Right ventricle myocardium inferior (tissue), 1 donor: ENCODE measurements at regions not wholly inside any gene's neighbourhood (a gene's known extent, or its start where the extent isn't known, plus 50 kb on each side); places are given as distances from the start of the nearest gene placed in this dataset.

ENCODE experiments used
- ATAC-seq: fragments of 200-7000 bp; cut with Tn5 transposase; one replicate; pipeline ENCODE4 v1.9.1; 2020; ENCODE audit warnings: mild to moderate bottlenecking, moderate library complexity
- DNase-seq: peaks from one replicate; pipeline ENCODE4 v3.0.0; 2021; ENCODE audit errors: missing footprints
- intact Hi-C: fragments of 100-400 bp; cut with DNase I; formaldehyde crosslinking; loops from one replicate; pipeline ENCODE4 v1.11.0; 2022
- donor health status: DM: no; HTN: yes; CAD: no; lungs with severe emphysema.

DNA sequence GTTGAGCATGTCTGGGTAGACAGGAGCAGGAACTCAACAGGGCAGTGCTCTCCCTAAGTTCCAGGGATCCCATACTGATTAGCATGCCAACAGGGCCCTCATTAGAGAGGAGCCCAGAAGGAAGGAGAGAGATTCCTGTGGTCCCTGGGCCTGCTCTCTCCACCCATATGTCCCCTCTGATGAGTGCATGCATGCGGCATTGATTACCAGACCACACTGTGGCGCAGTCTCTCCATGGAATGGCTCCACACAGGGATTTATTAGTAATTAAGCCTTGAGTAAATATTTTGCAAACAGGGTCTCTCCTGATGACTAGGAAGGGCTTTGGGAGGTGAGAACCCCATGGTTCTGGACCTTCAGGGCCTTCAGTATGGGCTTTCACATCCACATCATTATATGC, 60.0 kb upstream of the ST8SIA2 start:
- DNase-seq (no peak), ATAC-seq (no peak)
- intact Hi-C loops = no loop called here

DNA sequence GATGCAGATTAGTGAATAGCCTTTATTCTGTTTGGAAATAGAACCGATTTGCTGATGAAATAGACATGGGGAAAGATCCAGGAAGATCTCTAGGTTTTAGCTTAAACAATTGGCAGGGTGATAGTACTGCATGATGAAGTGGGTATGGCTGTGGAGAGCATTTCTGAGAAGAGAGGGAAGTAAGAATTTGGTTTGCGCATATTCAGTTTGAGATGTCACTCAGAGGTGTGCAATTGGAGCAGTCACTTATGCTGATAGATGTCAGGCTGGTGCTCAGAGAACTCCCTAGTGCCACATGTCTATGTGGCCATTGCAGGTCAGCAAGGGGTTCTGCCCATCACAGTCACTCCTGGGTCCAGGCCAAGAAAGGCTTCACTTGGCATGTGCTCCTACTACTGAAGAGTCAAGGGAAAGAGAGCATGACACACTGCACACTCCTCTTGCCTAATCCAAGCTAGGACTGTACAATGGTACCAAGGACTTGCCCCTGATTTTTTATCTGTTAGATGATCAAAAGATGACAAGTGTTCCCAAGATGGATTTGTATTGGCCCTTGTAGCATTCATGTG, 57.2 kb upstream of the ST8SIA2 start:
- intact Hi-C loops = no loop called here
- DNase-seq = no peak
- ATAC-seq = peak; percentile 16

DNA sequence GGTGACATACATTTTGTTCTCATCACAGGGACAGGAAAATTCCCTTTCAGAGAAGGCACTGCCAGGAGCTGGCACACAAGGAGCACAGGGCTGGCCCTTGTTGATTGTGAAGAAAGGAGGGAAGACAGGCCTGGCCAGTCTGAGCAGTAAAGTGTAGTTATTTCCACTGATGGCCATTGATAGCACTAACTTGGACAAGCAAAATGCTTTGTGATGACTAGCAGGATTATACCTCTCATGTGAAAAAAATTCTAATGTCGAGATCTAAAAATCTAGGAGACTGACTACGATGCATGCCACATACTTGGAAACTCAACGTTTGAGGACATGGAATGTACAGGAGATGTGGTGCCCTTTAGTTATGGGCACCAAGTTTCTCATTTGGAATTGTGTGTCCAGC, 54.3 kb upstream of the ST8SIA2 start:
- ATAC-seq = no peak
- intact Hi-C loops = no loop called here
- no peak for DNase-seq
